NCI-H187 (cell line): ENCODE measurements at regions not wholly inside any gene's neighbourhood (a gene's known extent, or its start where the extent isn't known, plus 50 kb on each side); places are given as distances from the start of the nearest gene placed in this dataset.

Source experiments
- DNase-seq, 2 experiments: peaks; one replicate each; lab custom pipeline; 2025; lab: John Stamatoyannopoulos, UW

DNA sequence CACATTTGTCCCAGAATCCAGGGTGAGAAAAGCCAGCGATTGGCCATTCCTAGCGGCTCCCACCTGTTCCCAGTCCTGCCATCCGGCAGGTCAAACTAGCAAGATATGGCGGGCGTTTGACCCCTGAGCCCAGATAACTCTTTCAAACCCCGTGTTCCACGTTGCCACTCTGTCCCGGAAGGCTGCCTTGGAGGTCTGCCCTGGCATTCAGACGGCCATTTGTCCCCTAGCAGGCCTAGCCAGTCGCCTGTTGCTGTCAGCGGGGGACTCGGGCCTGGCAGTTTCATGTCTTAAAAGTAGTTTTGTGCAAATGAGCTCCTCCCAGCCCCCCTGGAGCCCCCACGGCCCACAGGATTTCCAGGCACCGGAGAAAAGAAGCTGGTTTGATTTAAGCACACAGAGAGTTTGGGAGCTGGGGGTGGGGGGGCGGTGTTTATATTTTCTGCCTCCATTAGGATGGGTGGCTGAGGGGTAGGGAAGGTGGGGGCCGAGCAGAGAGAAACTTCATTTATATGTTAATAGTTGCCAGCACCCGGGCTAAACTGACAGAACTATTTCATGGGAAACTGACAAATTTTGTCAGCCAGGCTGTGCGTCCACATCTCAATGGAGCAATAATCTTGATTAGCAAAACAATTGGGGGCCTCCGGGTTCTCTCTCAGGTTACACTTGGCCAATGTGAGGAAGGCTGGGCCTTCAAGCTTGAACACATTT, 240.9 kb upstream of the SALL1 start:
- DNase-seq = no peak

- no peak for DNase-seq
These were observed 239.8 kb upstream of the SALL1 start for GRCh38 chr16:51390877-51391276.

DNA sequence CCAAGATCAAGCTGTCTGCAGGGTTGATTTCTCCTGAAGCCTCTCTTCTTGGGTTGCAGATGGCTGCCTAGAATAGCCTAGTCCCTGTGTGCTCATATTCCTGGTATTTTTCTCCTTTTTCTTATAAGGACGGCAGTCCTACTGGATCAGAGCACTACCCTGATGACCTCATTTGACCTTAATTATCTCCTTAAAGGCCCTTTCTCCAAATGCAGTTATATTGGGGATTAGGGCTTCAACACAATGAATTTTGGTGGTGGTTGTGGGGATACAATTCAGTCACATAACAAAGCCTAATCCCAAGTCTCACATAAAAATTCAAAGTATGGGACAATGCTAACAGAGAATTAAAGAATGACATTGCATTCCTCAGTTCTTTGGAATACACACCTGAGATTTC, 238.8 kb upstream of the SALL1 start:
- DNase-seq = no peak

DNA sequence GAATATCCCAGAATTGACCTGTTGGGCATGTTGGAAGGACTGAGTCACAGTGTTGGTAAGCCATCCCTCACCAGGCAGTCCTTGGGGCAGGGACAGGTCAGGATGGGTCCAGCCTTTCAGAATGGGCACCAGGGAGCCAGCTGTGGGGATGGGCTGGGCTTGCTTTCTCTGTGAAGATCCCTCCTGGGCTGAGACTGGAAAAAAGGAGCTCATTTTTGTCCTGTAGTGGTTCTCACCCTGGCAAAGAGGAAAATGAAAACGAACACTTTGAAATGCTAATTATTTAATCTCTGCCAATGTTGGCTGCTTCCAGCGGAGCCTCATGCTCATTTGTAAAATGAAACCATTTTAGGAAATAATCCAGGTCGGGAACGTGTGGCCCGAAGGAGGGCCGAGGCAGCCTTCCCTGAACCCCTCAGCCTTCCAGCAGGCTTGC, 237.5 kb upstream of the SALL1 start:
- no peak for DNase-seq

DNA sequence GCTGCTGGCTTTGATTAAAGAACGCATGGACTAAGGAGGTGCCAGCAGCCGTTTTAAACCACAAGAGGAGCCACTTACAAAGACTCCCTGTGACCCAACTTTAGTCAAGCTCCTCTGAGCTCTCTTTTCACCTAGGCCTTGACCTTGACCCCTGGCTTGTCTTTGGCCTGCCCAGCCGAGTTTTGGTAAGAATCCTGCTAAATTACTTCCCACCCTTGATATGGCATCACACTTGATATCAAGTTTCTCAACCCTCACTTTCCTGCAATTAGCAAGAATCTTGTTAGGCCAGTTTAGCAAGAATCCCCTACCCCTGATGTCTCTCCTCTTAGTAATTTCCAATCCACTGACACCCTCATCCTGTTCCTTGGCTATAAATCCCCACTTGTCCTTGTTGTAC, 232.8 kb upstream of the SALL1 start:
- no peak for DNase-seq

GRCh38 chr16:51382940-51383339, 231.9 kb upstream of the SALL1 start:
- DNase-seq = no peak

GRCh38 chr16:51382211-51382610, 231.1 kb upstream of the SALL1 start:
- DNase-seq = no peak

GRCh38 chr16:51376080-51376479, 225.0 kb upstream of the SALL1 start:
- no peak for DNase-seq

- no peak for DNase-seq
These were observed 223.7 kb upstream of the SALL1 start for GRCh38 chr16:51374790-51375189.

DNA sequence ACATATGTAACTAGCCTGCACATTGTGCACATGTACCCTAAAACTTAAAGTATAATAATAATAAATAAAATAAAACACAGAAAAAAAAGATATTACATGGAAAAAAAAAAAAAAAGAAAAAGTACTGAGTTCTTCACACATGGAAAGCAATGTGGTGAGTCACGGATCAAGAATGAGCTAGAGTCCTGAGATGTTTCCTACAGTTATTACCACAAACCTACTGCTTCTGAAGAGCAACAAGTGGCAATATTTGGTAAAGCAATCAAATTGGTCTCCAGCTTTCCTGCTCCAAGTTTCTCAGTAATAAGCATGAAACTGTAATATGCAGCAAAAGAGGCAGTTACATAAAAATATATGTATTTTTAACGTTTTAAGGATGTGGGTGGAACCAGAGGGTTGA, 223.3 kb upstream of the SALL1 start:
- DNase-seq = no peak

DNA sequence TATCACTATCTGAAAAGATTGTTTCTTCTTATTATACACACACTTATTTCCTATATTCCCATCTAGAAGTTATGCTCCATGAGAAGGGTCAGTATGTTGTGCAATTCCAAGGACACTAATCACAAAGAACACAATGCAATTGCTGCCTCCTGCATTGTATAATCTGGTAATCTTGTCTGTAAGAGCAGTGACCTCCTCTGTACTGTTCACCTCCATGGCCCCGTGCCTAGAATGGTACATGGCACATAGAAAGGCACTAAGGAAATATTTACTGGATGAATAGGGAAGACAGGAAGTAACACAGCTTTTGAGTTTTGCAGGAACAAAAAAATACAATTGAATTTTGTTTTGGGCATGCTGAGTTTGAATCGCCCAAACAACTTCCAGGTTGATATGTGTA, 214.6 kb upstream of the SALL1 start:
- no peak for DNase-seq

GRCh38 chr16:51359141-51359955, 208.3 kb upstream of the SALL1 start:
- DNase-seq = no peak

GRCh38 chr16:51357839-51358238, 206.8 kb upstream of the SALL1 start:
- no peak for DNase-seq

DNA sequence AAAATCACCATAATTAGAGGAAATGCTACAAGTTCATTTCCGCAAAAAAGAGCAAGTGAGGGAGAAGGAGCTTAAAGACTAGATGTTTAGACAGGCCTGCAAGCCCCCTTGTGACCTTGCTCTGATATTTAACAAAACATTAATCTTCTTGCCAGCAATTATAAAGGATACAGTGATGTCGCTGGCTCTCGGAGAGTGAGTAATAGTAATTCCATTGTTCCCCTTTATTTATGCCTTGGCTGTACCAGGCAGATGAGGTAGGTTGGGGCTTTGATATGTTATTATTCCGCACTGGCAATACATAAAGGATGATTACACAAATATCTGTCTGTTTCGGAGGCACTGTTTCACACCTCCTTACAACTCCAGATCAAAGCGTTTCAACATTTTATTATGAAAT, 204.8 kb upstream of the SALL1 start:
- DNase-seq = no peak

DNA sequence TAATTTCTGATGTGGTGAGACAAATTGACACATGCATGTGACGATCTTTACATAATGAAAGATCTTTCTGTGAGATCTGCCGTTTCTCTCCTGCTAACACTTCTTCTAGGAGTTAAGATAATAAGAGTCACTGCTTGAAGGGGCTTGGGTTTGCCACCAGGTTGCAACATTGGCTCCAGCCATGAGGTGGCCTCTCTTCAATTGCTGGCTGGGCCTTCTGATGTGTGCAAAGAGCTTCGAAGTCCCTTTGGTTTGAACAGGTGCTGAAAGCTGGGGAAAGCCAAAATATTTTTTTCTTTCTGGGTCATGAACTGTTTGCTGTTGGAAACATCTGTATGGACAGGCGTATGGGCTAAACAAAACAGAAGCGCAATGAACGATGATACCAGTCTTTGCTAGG, 204.1 kb upstream of the SALL1 start:
- no peak for DNase-seq

DNA sequence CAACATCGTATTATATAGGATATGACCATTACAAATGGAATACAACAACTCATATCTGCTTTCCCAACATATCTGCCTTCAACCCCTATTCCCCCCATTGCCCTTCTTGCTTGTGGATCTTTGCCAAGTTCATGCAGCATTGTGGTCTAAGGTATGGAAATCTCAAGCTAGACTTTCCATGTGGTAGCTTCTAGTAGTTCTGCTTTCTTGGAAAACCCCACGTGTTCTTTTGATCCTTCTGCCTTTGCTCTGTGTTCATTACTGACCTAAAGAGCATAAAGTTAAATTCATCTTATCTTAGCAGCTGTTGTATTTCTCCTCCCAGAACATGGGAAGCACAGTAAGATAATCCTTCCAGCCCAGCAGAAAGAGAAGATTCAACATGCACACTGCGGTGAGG, 202.0 kb upstream of the SALL1 start:
- no peak for DNase-seq

- DNase-seq = no peak
These were observed 198.6 kb upstream of the SALL1 start for GRCh38 chr16:51349626-51350025.

DNA sequence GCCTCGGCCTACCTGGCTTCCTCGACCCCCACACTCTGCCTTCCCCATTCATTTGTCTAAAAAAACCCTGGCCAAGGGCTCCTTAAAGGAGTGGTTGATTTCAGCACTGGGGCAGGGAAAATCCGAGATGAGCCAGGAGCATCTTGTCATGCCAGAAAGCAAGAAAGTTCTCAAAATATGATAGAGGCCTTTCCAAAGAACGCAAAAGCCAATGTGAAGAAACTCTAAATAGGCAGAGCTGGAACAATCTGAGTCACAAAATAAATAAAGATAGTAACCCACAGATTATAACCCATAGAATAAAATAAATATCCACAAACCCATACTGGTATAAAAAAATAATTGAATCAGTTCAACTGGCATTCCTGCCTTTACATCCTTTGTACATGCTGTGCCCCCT, 192.3 kb upstream of the SALL1 start:
- no peak for DNase-seq

DNA sequence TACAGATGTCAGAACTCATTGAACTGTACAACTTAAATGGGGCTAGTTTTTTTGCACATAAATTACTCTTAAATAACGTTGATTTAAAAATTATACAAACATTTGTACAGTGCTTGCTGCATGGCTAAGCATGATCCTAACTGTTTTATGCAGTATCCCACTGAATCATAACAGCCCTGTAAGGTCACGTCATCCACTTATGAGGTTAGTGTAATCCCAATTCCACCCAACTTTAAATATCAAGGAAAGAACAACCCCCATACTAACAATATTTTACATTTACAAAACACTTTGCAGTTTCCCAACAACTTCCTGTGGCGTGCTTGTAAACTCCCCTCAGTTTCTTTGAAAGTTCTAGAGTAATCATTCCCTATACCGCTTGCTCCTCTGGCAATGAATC, 190.1 kb upstream of the SALL1 start:
- no peak for DNase-seq

DNA sequence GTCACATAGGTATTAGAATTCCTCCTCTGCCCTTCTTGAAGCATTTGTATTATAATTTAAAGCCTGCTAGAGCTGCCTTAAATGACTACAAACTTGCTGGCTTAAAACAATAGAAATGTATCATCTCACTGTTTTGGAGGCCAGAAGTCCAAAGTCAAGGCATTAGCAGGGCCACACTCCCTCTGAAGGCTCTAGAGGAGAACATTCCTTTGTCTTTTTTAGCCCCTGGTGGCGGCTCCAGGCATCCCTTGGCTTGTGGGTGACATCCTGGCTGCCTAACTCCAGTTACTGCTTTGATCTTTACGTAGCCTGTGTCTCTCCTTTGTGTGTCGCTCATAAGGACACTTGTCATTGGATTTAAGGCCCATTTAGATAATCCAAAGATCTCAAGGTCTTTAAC, 186.6 kb upstream of the SALL1 start:
- DNase-seq = no peak

GRCh38 chr16:51328733-51329132, 177.7 kb upstream of the SALL1 start:
- no peak for DNase-seq

DNA sequence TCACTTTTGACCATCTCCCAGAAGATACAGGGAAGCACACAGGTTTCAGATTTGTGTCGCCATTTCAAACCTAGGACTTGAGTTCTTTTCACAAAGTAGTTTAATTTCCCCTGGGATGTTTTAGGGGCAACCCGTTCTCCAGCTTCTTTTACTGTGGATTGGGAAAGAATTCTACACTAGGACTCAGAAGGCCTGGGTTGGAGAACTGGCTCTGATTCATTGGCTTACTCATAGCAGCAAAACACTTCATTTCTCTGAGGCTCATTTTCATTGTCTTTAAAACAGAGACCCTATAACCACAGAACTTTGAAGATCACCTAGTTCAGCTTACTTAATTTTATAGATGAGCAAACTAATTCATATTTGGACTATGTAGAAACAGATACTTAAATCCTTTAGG, 175.9 kb upstream of the SALL1 start:
- no peak for DNase-seq

DNA sequence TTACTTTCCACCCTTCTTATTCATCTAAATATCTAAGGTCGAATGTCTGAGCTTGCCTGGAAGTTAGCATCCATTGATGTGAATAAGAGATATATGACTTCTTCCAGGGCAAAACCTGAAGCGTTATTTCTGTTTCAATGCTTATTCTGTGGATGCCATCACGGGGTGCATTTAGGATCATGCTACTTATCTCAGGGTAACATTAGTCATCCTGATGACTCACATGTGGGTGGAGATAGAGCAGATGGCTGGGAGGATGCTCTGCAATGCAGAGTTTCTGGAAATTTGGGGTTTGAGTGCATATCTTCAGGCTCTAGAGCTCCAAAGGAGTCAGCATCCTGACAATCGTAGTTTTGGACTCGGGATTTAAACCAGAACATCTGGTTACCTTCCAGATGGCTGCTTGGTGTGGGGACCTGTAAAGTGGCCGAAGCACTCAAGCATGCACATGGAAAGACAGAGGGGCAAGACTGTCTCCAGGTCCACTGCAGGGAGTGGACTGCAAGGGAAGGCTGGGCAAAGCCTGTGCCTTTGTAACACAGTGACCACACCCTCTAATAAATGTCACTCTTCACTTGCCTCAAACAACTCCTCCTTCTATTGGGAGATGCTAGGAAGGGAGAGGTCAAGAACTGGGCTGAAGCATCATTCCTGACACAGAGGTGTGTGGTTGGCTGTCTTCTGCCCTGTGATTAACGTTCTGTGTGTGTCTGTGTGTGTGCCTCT, 175.2 kb upstream of the SALL1 start:
- DNase-seq = no peak
